K562 (cell line): ENCODE measurements at regions not wholly inside any gene's neighbourhood (a gene's known extent, or its start where the extent isn't known, plus 50 kb on each side); places are given as distances from the start of the nearest gene placed in this dataset.
A peak's percentile ranks its signal among the peaks of the same experiment; 100 is the strongest.

Source experiments
- ATAC-seq: fragments of 200-7000 bp; cut with Tn5 transposase; 3 replicates; pipeline ENCODE4 v1.9.1; 2020; ENCODE audit warnings: moderate library complexity
- BruUV-seq: library from RNA; stranded (reverse); fragments of 400-500 nt; replicated peaks from 2 replicates; lab custom pipeline; 2021; lab: Mats Ljungman, UMichigan
- CTCF ChIA-PET: fragments of 300-600 bp; formaldehyde crosslinking; extraction: SDS; loops from one replicate; lab custom pipeline; 2021; ENCODE audit warnings: low intra/inter-chr PET ratio; lab: Yijun Ruan, JAX
- POLR2A ChIA-PET: fragments of 300-600, 350-650 bp; sonication (Branson Sonifier 250); formaldehyde crosslinking; extraction: SDS; loops from one replicate; lab custom pipeline; 2021; ENCODE audit warnings: antibody characterized with exemption, inconsistent platforms; lab: Yijun Ruan, JAX
- DNase-seq, 4 experiments: peaks; one replicate each; pipeline versions ENCODE4 v3.0.0 to v3.0.0-alpha.2; 2011 to 2018; ENCODE audit warnings: low spot score in 3 of 4, mixed read lengths in 3 of 4; ENCODE audit errors: extremely low read depth in 1 of 4
- FAIRE-seq: peaks from 2 replicates; lab custom pipeline; 2011; peaks lifted over from hg19 to GRCh38; lab: Jason Lieb, UNC
- H2AFZ ChIP-seq: 2 replicates; pipeline ENCODE4 v1.6.0; 2011; ENCODE audit warnings: low read depth, low read length, control low read depth, inconsistent platforms
- H3K27ac ChIP-seq: fragments of 200-600 bp; 3 replicates; pipeline ENCODE4 v1.8.0; 2011; ENCODE audit warnings: low read depth, mild to moderate bottlenecking, control low read depth, inconsistent platforms, low read length, moderate library complexity, mixed read lengths; ENCODE audit errors: extremely low read depth
- H3K27me3 ChIP-seq, 2 experiments: fragments of 300-600 bp in 1 of 2; 2 replicates in 1 of 2; 3 replicates in 1 of 2; pipeline versions ENCODE4 v1.6.0 to v1.8.0; 2011; ENCODE audit warnings: inconsistent platforms in 2 of 2, low read length in 2 of 2, mild to moderate bottlenecking in 1 of 2, mixed read lengths in 1 of 2, moderate library complexity in 1 of 2; ENCODE audit not compliant: control insufficient read depth in 2 of 2, insufficient read depth in 2 of 2
- H3K36me3 ChIP-seq: fragments of 300-600 bp; 3 replicates; pipeline ENCODE4 v1.8.0; 2011; ENCODE audit warnings: mild to moderate bottlenecking, low read length, inconsistent platforms; ENCODE audit not compliant: control insufficient read depth, insufficient read depth
- H3K4me1 ChIP-seq, 2 experiments: fragments of 200-600 bp in 1 of 2; replicated peaks in 1 of 2; 2 replicates in 1 of 2; 3 replicates in 1 of 2; pipeline versions ENCODE4 v1.5.1 to v1.8.0; 2011; ENCODE audit warnings: inconsistent platforms in 2 of 2, low read length in 2 of 2, mild to moderate bottlenecking in 1 of 2, mixed read lengths in 1 of 2, moderate library complexity in 1 of 2; ENCODE audit not compliant: control insufficient read depth in 2 of 2, insufficient read depth in 2 of 2
- H3K4me2 ChIP-seq: 2 replicates; pipeline ENCODE4 v1.6.1; 2011; ENCODE audit warnings: low read length, control low read depth, inconsistent platforms, mixed read lengths; ENCODE audit not compliant: insufficient read depth
- H3K4me3 ChIP-seq: fragments of 200-600 bp; sonication (generic), shearing (Covaris generic); 2 replicates; pipeline ENCODE4 v1.5.1; 2016; ENCODE audit warnings: control low read depth, inconsistent platforms
- H3K79me2 ChIP-seq: fragments of 200-600 bp; 3 replicates; pipeline ENCODE4 v1.8.0; 2011; ENCODE audit warnings: low read length, inconsistent platforms; ENCODE audit not compliant: control insufficient read depth, insufficient read depth
- H3K9ac ChIP-seq, 2 experiments: 2 replicates each; pipeline versions ENCODE4 v1.6.0 to v1.6.1; 2011; ENCODE audit warnings: low read depth in 2 of 2, low read length in 2 of 2, control low read depth in 1 of 2, inconsistent platforms in 1 of 2, mild to moderate bottlenecking in 1 of 2, mixed read lengths in 1 of 2; ENCODE audit not compliant: insufficient read depth in 1 of 2
- H3K9me1 ChIP-seq: one replicate; pipeline ENCODE4 v1.6.0; 2011; ENCODE audit warnings: inconsistent platforms, mild to moderate bottlenecking, low read length, moderate library complexity; ENCODE audit not compliant: control insufficient read depth, insufficient read depth
- H3K9me3 ChIP-seq: replicated peaks from 2 replicates; pipeline ENCODE4 v1.5.1; 2011; ENCODE audit warnings: low read depth, low read length, inconsistent platforms; ENCODE audit not compliant: control insufficient read depth, insufficient read depth
- H4K20me1 ChIP-seq: replicated peaks from 2 replicates; pipeline ENCODE4 v1.6.1; 2011; ENCODE audit warnings: low read length, inconsistent platforms, mixed read lengths; ENCODE audit not compliant: control insufficient read depth, insufficient read depth
- ARID1B ChIP-seq: fragments of 450-650 bp; IDR thresholded peaks from 2 replicates; pipeline ENCODE4 v1.6.1; 2016; ENCODE audit warnings: antibody characterized with exemption, mild to moderate bottlenecking, inconsistent platforms
- C11orf30 ChIP-seq: fragments of 450-650 bp; IDR thresholded peaks from 2 replicates; pipeline ENCODE4 v1.6.1; 2016; ENCODE audit warnings: low read depth, mild to moderate bottlenecking
- CREB1 ChIP-seq, 2 experiments: sonication (generic) in 1 of 2; formaldehyde crosslinking in 1 of 2; IDR thresholded peaks; 2 replicates each; pipeline versions ENCODE4 v1.6.1 to v1.8.0; 2012 to 2022; ENCODE audit warnings: inconsistent platforms in 1 of 2, mild to moderate bottlenecking in 1 of 2, missing genetic modification reagents in 1 of 2, moderate library complexity in 1 of 2
- CXXC5 ChIP-seq: fragments of 250-450 bp; sonication (Bioruptor Pico); IDR thresholded peaks from 2 replicates; pipeline ENCODE4 v1.8.0; 2022; ENCODE audit warnings: inconsistent platforms, mild to moderate bottlenecking, moderate library complexity
- JUN ChIP-seq, 2 experiments: sonication (generic) in 1 of 2; formaldehyde crosslinking in 1 of 2; IDR thresholded peaks; 2 replicates each; pipeline versions ENCODE4 v1.6.1 to v1.8.0; 2012 to 2022; ENCODE audit warnings: borderline replicate concordance in 2 of 2, mild to moderate bottlenecking in 2 of 2, improper control_type of control experiment in 1 of 2, low read depth in 1 of 2, low read length in 1 of 2, missing genetic modification reagents in 1 of 2
- MAFF ChIP-seq: IDR thresholded peaks from 2 replicates; pipeline ENCODE4 v1.6.1; 2012; ENCODE audit warnings: low read length, improper control_type of control experiment
- MAFG ChIP-seq: fragments of 450-650 bp; conservative IDR thresholded peaks from 2 replicates; pipeline ENCODE4 v1.6.1; 2016; ENCODE audit warnings: missing genetic modification characterization, missing compliant biosample characterization
- NR4A1 ChIP-seq, 2 experiments: fragments of 250-450 bp in 1 of 2; fragments of 450-650 bp in 1 of 2; sonication (Bioruptor Pico) in 1 of 2; IDR thresholded peaks; 2 replicates each; pipeline versions ENCODE4 v1.4.0 to v1.6.1; 2016 to 2020; ENCODE audit warnings: mild to moderate bottlenecking in 2 of 2, missing compliant biosample characterization in 1 of 2, missing genetic modification characterization in 1 of 2, moderate library complexity in 1 of 2
- OTX1 ChIP-seq: fragments of 450-650 bp; formaldehyde crosslinking; IDR thresholded peaks from 2 replicates; pipeline ENCODE4 v1.4.0; 2022; ENCODE audit warnings: mild to moderate bottlenecking
- PHB2 ChIP-seq: fragments of 450-650 bp; IDR thresholded peaks from 2 replicates; pipeline ENCODE4 v1.6.1; 2017; ENCODE audit warnings: low read depth
- POLR3A ChIP-seq: IDR thresholded peaks from 2 replicates; pipeline ENCODE4 v1.6.1; 2011; ENCODE audit warnings: borderline replicate concordance, mild to moderate bottlenecking, moderate library complexity; ENCODE audit not compliant: insufficient read length, insufficient read depth; ENCODE audit errors: extremely low read depth
- SIN3A ChIP-seq, 2 experiments: fragments of 150-350 bp in 1 of 2; IDR thresholded peaks; 2 replicates each; pipeline ENCODE4 v1.6.1; 2011 to 2016; ENCODE audit warnings: borderline replicate concordance in 2 of 2, low read depth in 2 of 2, low read length in 2 of 2, mild to moderate bottlenecking in 2 of 2, moderate library complexity in 2 of 2; ENCODE audit not compliant: control insufficient read depth in 1 of 2
- SMAD4 ChIP-seq: fragments of 250-450 bp; sonication (Bioruptor Pico); conservative IDR thresholded peaks from 2 replicates; pipeline ENCODE4 v1.8.0; 2021; ENCODE audit warnings: inconsistent platforms, mild to moderate bottlenecking, moderate library complexity
- ZNF316 ChIP-seq: fragments of 450-650 bp; IDR thresholded peaks from 2 replicates; pipeline ENCODE4 v1.6.1; 2016
- ZNF75A ChIP-seq: fragments of 450-650 bp; formaldehyde crosslinking; IDR thresholded peaks from 2 replicates; pipeline ENCODE4 v1.4.0; 2020; ENCODE audit warnings: mild to moderate bottlenecking
- ZNF764 ChIP-seq: fragments of 250-450 bp; sonication (Bioruptor Pico); IDR thresholded peaks from 2 replicates; pipeline ENCODE4 v1.4.0; 2020; ENCODE audit warnings: low read depth, mild to moderate bottlenecking, moderate library complexity
- ZNF766 ChIP-seq: fragments of 200-800 bp; sonication (Bioruptor generic); conservative IDR thresholded peaks from 2 replicates; pipeline ENCODE4 v1.6.1; 2016; ENCODE audit warnings: missing genetic modification characterization, missing compliant biosample characterization
- WGBS: fragments of 100-300 bp; shearing (Covaris generic); methylation state at CpG from one replicate; pipeline ENCODE4 v1.1.6; 2016; ENCODE audit warnings: low coverage, mixed read lengths; ENCODE audit not compliant: insufficient coverage; ENCODE audit errors: missing lambda C conversion rate; 5-methylcytosine and 5-hydroxymethylcytosine counted together
- in situ Hi-C: fragments of 300-500 bp; cut with MboI; formaldehyde crosslinking; loops from 4 replicates; pipeline ENCODE4 v1.15.0; 2018; ENCODE audit warnings: inconsistent platforms, mixed read lengths
- intact Hi-C: fragments of 100-400 bp; cut with micrococcal nuclease; formaldehyde crosslinking; loops from 2 replicates; pipeline ENCODE4 v1.14.2; 2022
- TF ChIP-seq, protein P1 (sequence below): fragments of 250-450 bp; sonication (Bioruptor Pico); IDR thresholded peaks from 2 replicates; pipeline ENCODE4 v1.6.1; 2021; ENCODE audit warnings: mild to moderate bottlenecking
- TF ChIP-seq, protein P2 (sequence below): fragments of 450-650 bp; IDR thresholded peaks from 2 replicates; pipeline ENCODE4 v1.7.1; 2018; ENCODE audit warnings: mild to moderate bottlenecking, low read depth; ENCODE audit not compliant: partially characterized antibody

DNA sequence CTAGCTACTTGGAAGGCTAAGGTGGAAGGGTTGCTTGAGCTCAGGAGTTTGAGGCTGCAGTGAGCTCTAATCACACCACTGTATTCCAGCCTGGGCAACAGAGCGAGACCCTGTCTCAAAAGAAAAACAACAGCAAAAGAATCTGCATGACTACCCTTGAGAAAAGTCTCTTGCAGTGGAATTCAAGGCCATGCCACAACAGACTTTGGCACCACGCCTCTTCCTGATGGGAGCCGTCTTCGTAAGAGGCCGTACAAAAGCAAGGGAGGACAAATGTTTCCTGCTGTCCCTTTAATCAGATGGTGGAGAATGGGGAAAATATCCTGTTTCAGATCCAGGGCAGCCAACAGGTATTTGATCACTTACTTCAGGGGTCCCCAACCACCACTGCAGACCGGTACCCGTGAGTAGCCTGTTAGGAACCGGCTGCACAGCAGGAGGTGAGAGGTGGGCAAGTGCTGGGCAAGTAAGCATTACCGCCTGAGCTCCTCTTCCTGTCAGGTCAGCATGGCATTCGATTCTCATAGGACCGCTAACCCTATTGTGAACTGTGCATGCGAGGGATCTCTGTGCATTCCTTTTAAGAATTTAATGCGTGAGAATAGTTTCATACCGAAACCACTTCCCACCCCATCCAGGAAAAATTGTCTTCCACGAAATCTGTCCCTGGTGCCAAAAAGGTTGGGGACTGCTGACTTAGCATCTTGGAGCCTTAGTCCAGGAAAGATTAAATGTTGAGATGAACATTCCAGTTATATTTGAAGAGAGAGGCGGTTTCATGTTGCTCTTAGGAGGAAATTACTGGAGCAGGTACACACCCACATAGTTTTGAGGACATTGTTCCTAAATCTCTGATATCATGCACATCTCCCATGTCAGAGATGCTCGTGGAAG is 94.4 kb upstream of the XPO1 start:
- ChIA-PET POLR2A (interaction anchor here (0.6 kb wide), 1 partner anchor 210 kb away, joined by 3 read pairs; no protein-coding TSS in a partner anchor), CTCF (no interaction called here)
- Histone ChIP-seq H3K4me2 (no peak overlapping the region), H3K27ac (no peak overlapping the region), H3K9me1 (no peaks in the 10 kb centered on the region), H3K27me3 (no peaks in the 10 kb centered on the region), H3K79me2 (no peaks in the 10 kb centered on the region), H3K4me3 (no peak overlapping the region), H3K36me3 (no peaks in the 10 kb centered on the region), H4K20me1 (no peaks in the 10 kb centered on the region), H3K4me1 (no peaks in the 10 kb centered on the region), H2AFZ (no peak overlapping the region), H3K9ac (no peak overlapping the region), H3K9me3 (no peaks in the 10 kb centered on the region)
- intact Hi-C loops (no loop called here), in situ Hi-C loops (no loop called here)
- BruUV-seq, result no TSS peak
- DNase-seq (no peak), ATAC-seq (no peak), FAIRE-seq (no peak)
- 43% methylated on average over 17 of the region's 17 CpGs for WGBS
- TF ChIP-seq SIN3A (IDR thresholded peaks at IDR 0.05; ENCODE audit: borderline replicate concordance in 2 of 2, control insufficient read depth in 1 of 2, low read depth in 2 of 2, low read length in 2 of 2), result no peak
- TF ChIP-seq OTX1 (CRISPR knock-in tag), result no peak
- TF ChIP-seq MAFG, result peak; percentile 54; the same call in 1 of the 2 replicates
- peak; percentile 60 for TF ChIP-seq ZNF316
- TF ChIP-seq, protein P1, sequence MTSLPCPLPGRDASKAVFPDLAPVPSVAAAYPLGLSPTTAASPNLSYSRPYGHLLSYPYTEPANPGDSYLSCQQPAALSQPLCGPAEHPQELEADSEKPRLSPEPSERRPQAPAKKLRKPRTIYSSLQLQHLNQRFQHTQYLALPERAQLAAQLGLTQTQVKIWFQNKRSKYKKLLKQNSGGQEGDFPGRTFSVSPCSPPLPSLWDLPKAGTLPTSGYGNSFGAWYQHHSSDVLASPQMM, result no peak
- TF ChIP-seq, protein P2, sequence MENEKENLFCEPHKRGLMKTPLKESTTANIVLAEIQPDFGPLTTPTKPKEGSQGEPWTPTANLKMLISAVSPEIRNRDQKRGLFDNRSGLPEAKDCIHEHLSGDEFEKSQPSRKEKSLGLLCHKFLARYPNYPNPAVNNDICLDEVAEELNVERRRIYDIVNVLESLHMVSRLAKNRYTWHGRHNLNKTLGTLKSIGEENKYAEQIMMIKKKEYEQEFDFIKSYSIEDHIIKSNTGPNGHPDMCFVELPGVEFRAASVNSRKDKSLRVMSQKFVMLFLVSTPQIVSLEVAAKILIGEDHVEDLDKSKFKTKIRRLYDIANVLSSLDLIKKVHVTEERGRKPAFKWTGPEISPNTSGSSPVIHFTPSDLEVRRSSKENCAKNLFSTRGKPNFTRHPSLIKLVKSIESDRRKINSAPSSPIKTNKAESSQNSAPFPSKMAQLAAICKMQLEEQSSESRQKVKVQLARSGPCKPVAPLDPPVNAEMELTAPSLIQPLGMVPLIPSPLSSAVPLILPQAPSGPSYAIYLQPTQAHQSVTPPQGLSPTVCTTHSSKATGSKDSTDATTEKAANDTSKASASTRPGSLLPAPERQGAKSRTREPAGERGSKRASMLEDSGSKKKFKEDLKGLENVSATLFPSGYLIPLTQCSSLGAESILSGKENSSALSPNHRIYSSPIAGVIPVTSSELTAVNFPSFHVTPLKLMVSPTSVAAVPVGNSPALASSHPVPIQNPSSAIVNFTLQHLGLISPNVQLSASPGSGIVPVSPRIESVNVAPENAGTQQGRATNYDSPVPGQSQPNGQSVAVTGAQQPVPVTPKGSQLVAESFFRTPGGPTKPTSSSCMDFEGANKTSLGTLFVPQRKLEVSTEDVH, result no peak
- TF ChIP-seq PHB2, result no peak
- TF ChIP-seq SMAD4 (CRISPR knock-in tag), result no peak
- no peak for TF ChIP-seq CXXC5 (CRISPR knock-in tag)
- TF ChIP-seq ZNF764 (CRISPR knock-in tag), result no peak
- TF ChIP-seq C11orf30, result peak; percentile 63
- no peak for TF ChIP-seq POLR3A
- TF ChIP-seq JUN (IDR thresholded peaks at IDR 0.05; ENCODE audit: borderline replicate concordance, low read depth, low read length), result no peak
- no peak for TF ChIP-seq JUN (CRISPR knock-in tag; IDR thresholded peaks at IDR 0.05; ENCODE audit: borderline replicate concordance)
- no peak for TF ChIP-seq ZNF75A (CRISPR knock-in tag)
- no peak for TF ChIP-seq CREB1 (IDR thresholded peaks at IDR 0.05)
- no peak for TF ChIP-seq CREB1 (CRISPR knock-in tag; IDR thresholded peaks at IDR 0.05)
- peak; percentile 28; the same call in 1 of the 2 replicates for TF ChIP-seq MAFF
- TF ChIP-seq NR4A1 (CRISPR knock-in tag; IDR thresholded peaks at IDR 0.05), result no peak
- no peak for TF ChIP-seq NR4A1 (tag; IDR thresholded peaks at IDR 0.05)
- TF ChIP-seq ZNF766, result no peak
- TF ChIP-seq ARID1B, result no peak
